ENCODE measurements at regions not wholly inside any gene's neighbourhood (a gene's known extent, or its start where the extent isn't known, plus 50 kb on each side); places are given as distances from the start of the nearest gene placed in this dataset.

DNA sequence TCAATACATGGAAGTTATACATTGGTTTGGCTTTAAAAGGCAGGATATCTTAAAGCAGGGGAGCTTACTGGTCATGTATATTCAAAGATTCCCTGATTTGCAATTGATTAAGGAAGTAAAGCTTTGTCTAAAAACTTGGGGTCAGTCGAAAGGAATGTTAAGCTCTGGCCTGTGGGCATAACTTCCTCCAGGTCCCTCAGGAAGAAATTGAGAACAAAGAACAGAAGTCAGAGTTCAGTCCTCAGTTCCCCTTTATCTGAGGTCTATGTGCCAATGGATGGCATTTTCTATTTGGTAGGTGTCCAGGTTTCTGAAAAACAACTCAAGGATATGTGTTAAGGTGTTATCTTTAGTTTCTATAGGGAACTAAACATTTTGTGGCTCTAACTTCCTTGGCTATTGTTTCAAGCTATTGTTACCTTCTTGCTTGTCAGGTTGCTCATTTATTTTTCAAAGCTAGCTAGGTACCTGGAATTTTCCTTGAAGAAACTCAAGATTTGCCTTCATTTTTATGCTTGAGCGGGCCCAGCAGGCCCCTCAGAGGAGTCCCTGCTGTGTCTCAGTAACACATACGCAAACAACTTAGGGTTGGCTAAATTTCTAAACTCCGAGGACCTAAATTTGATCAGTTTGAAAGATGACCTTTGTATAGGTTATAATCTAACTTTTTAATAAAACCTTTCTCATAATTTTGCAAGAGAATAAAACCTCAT is 135.0 kb upstream of the UBE2E2 start:
- DNase-seq = no peak
- no peak for TF ChIP-seq POLR2A (IDR thresholded peaks at IDR 0.05; ENCODE audit: low read length)
- TF ChIP-seq GATA1 (IDR thresholded peaks at IDR 0.05; ENCODE audit: low read depth, low read length) = no peak

DNA sequence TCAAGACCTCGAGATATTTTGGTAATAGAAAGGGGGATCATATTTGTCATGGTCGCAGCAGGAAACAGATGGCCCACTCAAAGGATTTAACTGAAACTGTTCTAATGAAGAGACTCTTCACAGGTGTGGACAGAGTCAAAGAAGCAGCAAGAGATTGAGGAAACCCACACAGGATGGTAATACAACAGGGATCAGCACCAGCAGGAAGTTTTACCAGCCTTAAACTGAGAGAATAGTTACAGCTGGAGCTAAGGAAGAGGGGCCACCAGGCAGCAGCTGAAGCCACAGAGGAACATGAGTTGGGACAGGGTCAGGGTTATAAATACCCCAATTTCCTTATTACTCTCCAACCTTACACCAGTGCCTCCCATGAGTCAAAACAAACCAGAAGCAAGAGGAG is 131.8 kb upstream of the UBE2E2 start:
- no peak for DNase-seq
- TF ChIP-seq POLR2A (IDR thresholded peaks at IDR 0.05; ENCODE audit: low read length) (no peak), GATA1 (IDR thresholded peaks at IDR 0.05; ENCODE audit: low read depth, low read length) (no peak)

DNA sequence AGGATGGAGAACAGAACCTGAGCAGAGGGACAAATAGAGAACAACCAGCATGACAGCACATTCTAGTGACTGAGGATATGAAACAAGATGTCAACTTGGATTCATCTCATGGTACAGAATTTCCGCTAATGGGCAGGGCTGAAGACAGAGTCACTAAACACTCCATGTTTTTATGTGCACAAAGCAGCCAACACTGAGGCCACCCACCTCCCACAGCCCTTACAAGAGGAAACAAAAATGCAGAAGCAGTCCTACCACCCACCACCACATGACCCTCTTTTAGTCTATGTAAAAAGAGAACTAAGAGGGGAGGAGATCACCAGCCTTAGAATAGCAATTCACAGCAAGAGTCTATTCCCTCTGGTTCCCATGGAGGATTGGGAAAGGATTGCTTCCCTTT is 131.4 kb upstream of the UBE2E2 start:
- TF ChIP-seq GATA1 (IDR thresholded peaks at IDR 0.05; ENCODE audit: low read depth, low read length) = no peak
- TF ChIP-seq POLR2A (IDR thresholded peaks at IDR 0.05; ENCODE audit: low read length) = no peak
- no peak for DNase-seq

DNA sequence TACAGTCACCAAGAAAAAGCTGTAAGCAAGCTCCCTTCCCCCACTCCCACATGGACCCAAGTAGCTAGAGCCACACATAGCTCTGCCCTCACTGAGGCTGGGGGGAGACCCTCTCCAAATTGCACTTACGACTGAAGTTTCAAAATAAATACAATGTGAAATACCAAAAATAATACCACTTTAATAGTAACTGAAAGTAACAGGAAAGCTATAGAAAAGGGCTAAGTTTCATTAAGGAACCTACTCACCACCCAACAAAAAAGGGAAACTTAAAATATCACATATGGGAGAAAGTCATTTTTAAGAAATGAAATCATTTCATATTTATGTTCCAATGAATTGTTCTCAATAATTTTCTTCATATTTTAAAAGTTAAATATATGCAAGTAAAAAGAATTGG is 130.4 kb upstream of the UBE2E2 start:
- no peak for TF ChIP-seq POLR2A (IDR thresholded peaks at IDR 0.05; ENCODE audit: low read length)
- TF ChIP-seq GATA1 (IDR thresholded peaks at IDR 0.05; ENCODE audit: low read depth, low read length) = no peak
- DNase-seq = no peak

DNA sequence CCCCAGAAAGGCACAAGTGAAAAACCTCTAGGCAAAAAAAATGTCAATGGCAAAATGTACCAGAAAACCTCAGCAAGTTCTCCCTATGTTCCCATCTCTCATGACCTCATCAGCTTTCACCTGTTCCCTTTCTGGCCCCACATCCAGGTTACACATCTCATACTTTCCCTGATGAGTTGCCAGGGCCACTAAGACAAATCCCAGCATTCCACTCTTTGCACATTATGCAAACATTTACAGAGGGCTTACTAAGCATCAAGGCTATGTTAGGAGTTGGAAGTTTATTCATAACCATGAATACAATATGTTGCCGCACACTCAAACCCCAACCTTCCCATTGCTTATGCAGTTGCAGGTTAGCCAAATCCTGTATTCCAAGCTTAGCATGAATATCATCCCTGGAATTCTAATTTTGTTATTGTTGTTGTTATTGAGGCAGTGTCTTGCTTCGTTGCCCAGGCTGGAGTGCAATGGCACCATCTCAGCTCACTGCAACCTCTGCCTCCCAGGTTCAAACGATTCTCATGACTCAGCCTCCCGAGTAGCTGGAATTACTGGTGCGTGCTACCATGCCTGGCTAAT is 129.3 kb upstream of the UBE2E2 start:
- no peak for TF ChIP-seq GATA1 (IDR thresholded peaks at IDR 0.05; ENCODE audit: low read depth, low read length)
- TF ChIP-seq POLR2A (IDR thresholded peaks at IDR 0.05; ENCODE audit: low read length) = no peak
- no peak for DNase-seq

DNA sequence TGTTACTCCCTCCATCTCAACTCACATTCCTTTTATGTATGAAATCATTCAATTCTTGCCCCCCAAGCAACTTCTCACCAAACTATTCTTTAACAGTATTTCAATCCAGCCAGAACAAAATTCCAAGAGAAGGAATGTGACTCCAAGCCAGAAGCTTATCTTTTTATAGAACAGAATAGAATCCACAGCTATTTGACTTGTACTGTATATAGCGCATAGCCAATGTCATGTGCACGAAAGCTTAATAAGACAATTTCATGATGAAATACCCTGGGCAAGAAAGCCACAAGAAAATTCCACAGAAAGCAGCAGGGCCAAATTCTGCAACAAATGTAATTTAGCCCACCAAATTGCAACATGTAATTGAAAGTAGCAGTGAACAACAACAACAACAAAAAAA is 127.6 kb upstream of the UBE2E2 start:
- no peak for DNase-seq
- TF ChIP-seq POLR2A (IDR thresholded peaks at IDR 0.05; ENCODE audit: low read length) = no peak
- no peak for TF ChIP-seq GATA1 (IDR thresholded peaks at IDR 0.05; ENCODE audit: low read depth, low read length)

DNA sequence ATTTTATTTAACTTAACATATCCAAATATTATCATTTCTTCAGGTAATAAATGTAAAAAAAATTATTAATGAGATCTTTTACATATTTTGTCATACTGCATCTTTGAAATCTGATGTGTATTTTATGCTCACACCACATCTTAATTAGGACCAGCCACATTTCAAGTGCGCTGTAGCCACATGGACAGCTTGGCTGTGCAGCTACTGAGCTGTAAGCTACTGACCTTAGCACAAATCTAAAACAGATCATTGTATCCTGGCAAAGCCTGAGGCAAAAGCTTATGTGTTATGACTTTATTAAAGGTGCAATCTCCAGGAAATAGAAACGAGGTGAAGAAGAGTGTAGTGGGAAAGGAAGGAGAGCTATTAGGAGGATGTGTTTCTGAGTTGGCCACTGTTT is 126.7 kb upstream of the UBE2E2 start:
- no peak for TF ChIP-seq GATA1 (IDR thresholded peaks at IDR 0.05; ENCODE audit: low read depth, low read length)
- TF ChIP-seq POLR2A (IDR thresholded peaks at IDR 0.05; ENCODE audit: low read length) = no peak
- DNase-seq = no peak

DNA sequence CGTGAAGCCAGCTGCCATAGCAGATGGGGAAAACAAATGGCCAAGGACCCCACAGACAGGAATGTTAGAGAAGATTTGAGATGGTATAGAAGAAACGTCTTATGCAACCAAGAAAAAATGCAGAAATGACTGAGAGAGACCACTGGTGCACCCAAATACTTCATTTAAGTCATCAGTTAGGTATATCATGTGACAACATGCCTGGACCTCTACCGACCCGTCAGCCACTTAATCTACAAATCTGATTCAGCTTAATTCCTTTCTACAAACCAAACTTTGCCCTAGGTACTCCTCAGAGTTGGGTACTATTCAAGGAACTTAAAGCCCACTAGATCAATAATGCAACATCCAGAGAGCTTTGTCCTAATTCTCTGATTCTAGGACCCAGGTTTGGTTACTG is 126.0 kb upstream of the UBE2E2 start:
- TF ChIP-seq GATA1 (IDR thresholded peaks at IDR 0.05; ENCODE audit: low read depth, low read length) (no peak), POLR2A (IDR thresholded peaks at IDR 0.05; ENCODE audit: low read length) (no peak)
- DNase-seq = no peak

DNA sequence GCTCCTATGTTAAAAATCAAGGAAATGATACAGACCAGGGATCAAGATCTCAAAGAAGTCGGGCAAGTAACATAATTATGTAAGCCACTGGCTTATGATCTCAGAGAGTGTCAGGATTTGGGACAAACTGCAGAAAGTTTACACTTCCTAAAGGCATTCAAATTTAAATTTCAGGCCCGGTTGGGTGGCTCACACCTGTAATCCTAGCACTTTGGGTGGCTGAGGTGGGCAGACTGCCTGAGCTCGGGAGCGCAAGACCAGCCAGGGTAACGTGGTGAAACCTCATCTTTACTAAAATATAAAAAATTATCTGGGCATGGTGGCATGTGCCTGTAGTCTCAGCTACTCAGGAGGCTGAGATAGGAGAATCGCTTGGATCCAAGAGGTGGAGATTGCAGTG is 124.4 kb upstream of the UBE2E2 start:
- no peak for DNase-seq
- TF ChIP-seq GATA1 (IDR thresholded peaks at IDR 0.05; ENCODE audit: low read depth, low read length) = no peak
- TF ChIP-seq POLR2A (IDR thresholded peaks at IDR 0.05; ENCODE audit: low read length) = no peak

DNA sequence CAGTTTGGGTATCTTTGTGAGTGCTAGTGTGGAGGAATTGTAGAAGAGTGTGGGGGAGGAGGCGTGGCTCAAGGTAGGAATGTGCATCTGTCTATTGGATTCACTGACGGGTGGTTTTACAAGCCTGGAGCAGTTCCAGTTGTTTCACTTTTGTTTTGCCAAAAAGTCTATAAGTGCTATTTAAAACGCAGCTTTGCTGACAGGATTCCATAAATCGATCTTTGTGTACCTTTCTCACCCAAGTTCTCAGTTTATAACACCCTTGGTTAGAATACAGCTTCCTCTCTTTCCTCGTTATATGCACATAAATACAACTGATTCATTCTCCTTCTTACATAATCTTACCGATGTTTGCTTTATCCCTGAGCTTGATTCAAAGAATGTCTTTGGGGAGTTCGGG is 123.2 kb upstream of the UBE2E2 start:
- TF ChIP-seq POLR2A (IDR thresholded peaks at IDR 0.05; ENCODE audit: low read length) (no peak), GATA1 (IDR thresholded peaks at IDR 0.05; ENCODE audit: low read depth, low read length) (no peak)

DNA sequence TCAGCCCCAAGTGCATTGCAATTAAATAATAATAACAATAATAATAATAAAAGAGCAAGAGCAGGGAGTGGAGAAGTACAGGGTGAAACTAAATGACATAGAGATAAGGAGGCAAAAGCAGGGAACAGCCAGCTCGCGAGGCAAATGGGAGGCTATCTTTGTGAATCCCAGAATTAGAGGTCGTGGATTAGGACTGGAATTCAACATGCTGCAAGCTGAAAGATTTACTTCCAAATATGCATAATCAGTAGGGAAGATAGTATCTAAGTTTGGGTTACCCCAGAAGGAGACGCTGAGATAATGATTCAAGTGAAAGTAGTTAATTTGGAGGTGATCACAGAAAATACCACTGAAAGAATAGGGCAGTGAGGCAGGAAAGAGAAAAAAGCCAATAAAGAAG is 119.4 kb upstream of the UBE2E2 start:
- no peak for TF ChIP-seq POLR2A (IDR thresholded peaks at IDR 0.05; ENCODE audit: low read length)
- no peak for TF ChIP-seq GATA1 (IDR thresholded peaks at IDR 0.05; ENCODE audit: low read depth, low read length)

More for the DNA sequence above, 123.2 kb upstream of the UBE2E2 start:
- DNase-seq = no peak

DNA sequence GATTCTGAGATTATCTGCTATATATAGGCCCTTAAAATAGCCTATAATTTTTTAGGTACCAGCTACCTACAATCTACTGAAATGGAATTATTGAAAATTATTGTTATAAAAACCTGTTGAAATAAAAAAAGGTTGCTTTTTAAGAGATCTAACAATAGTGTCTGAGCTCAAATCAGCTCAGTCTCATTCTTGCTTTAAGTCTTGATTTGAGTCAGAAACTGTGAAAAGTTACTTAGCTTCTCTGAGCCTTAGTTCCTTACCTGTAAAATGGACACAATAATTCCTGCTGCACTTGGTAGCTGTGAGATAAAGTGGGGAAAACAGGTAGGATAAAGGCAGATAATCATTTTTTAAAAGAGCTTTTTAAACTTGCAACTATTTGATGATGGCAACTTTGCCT is 118.8 kb upstream of the UBE2E2 start:
- no peak for DNase-seq
- TF ChIP-seq POLR2A (IDR thresholded peaks at IDR 0.05; ENCODE audit: low read length) (no peak), GATA1 (IDR thresholded peaks at IDR 0.05; ENCODE audit: low read depth, low read length) (no peak)

More for the DNA sequence above, 119.4 kb upstream of the UBE2E2 start:
- DNase-seq = no peak

DNA sequence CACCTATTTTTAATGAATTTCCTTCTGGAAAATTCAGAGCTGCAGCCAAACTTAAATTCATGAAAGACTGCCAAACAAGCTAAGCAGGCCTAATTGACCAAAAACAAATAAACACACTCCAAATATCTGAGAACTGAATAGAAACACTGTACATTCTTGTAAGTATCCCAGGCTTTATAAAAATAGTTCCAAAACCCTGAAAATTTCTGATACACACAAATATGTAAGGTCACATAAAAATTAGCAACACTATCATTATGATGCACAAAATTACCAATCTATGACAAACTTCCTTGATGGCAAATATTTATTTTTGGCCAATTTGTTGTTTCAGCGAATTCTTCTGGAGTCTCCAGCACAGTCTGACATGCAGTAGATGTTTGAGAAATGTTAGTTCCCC is 117.9 kb upstream of the UBE2E2 start:
- no peak for DNase-seq
- TF ChIP-seq POLR2A (IDR thresholded peaks at IDR 0.05; ENCODE audit: low read length) (no peak), GATA1 (IDR thresholded peaks at IDR 0.05; ENCODE audit: low read depth, low read length) (no peak)

DNA sequence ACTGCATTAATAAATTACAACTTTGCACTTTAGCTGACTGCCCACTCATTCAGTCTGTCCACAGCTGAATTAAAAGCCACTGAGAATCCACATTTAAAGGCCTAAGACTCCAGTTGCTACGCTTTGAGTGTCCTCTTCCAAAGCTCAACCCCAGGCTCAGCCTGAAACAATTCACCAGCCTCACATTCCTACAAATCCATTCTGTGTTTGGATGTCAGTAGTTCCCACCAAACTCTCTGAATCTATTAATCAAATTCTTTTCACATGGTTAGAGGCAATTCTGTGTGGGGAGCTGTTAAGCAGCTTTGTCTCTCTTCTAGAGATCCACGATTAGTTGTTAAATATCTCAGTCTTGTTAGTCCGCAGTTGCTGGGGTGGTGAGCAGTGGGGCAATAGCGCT is 116.8 kb upstream of the UBE2E2 start:
- TF ChIP-seq GATA1 (IDR thresholded peaks at IDR 0.05; ENCODE audit: low read depth, low read length) = no peak
- TF ChIP-seq POLR2A (IDR thresholded peaks at IDR 0.05; ENCODE audit: low read length) = no peak
- DNase-seq = no peak

DNA sequence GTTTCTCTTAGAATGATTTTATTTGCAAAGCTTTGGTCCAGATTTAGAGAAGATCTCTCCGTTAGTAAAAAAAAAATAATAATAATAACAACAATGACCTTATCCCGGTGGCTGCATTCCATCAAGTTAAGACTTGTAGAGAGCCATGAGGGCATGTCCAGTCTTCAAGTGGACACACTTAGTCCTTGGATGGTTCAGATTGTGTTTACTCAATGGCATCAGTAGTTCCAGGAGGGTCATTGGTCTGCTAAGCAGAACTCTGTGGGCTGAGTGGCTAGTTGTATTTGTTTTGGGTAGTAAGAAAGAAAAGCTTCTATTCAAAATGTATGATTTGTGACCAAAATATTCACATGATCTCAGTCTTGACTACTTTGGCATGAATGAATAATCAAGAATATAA is 116.3 kb upstream of the UBE2E2 start:
- TF ChIP-seq GATA1 (IDR thresholded peaks at IDR 0.05; ENCODE audit: low read depth, low read length) (no peak), POLR2A (IDR thresholded peaks at IDR 0.05; ENCODE audit: low read length) (no peak)
- DNase-seq = no peak

Measured in erythroblast (primary cell).